ENCODE measurements at regions not wholly inside any gene's neighbourhood (a gene's known extent, or its start where the extent isn't known, plus 50 kb on each side); places are given as distances from the start of the nearest gene placed in this dataset.

- no peak for TF ChIP-seq CTCF (IDR thresholded peaks at IDR 0.05)
- TF ChIP-seq POLR2A (IDR thresholded peaks at IDR 0.05), result no peak
- TF ChIP-seq EP300 (IDR thresholded peaks at IDR 0.05), result no peak
- H3K4me3 ChIP-seq, result no peak overlapping the region
- intact Hi-C loops (cut with DNase I), result no loop called here
- H3K4me1 ChIP-seq (ENCODE audit: insufficient read depth), result no peaks in the 10 kb centered on the region
- no peaks in the 10 kb centered on the region for H3K9me3 ChIP-seq
- no peaks in the 10 kb centered on the region for H3K36me3 ChIP-seq
- DNase-seq, result no peak
- WGBS, 3 donors, result 19 to 44% (median 23%) methylated on average over 6 of the region's 6 CpGs
- no peak overlapping the region for H3K27ac ChIP-seq
- no peaks in the 10 kb centered on the region for H3K27me3 ChIP-seq
These were observed 76.7 kb upstream of the TWIST2 start for GRCh38 chr2:238771218-238771617.

GRCh38 chr2:238771639-238772038, 76.2 kb upstream of the TWIST2 start:
- Histone ChIP-seq H3K27me3 (no peaks in the 10 kb centered on the region), H3K4me3 (no peak overlapping the region), H3K9me3 (no peaks in the 10 kb centered on the region), H3K36me3 (no peaks in the 10 kb centered on the region), H3K27ac (no peak overlapping the region), H3K4me1 (ENCODE audit: insufficient read depth) (no peaks in the 10 kb centered on the region)
- DNase-seq, result no peak
- TF ChIP-seq EP300 (IDR thresholded peaks at IDR 0.05) (no peak), POLR2A (IDR thresholded peaks at IDR 0.05) (no peak), CTCF (IDR thresholded peaks at IDR 0.05) (no peak)
- 10 to 32% (median 18%) methylated on average over 15 of the region's 15 CpGs for WGBS, 3 donors
- intact Hi-C loops (cut with DNase I), result no loop called here

- no peaks in the 10 kb centered on the region for H3K9me3 ChIP-seq
- no peak for DNase-seq
- no peak for TF ChIP-seq POLR2A (IDR thresholded peaks at IDR 0.05)
- TF ChIP-seq EP300 (IDR thresholded peaks at IDR 0.05), result no peak
- TF ChIP-seq CTCF (IDR thresholded peaks at IDR 0.05), result no peak
- no peaks in the 10 kb centered on the region for H3K4me1 ChIP-seq (ENCODE audit: insufficient read depth)
- 90 to 93% (median 92%) methylated on average over 20 to 21 of the region's 21 CpGs for WGBS, 3 donors
- no peaks in the 10 kb centered on the region for H3K36me3 ChIP-seq
- H3K4me3 ChIP-seq, result no peak overlapping the region
- H3K27me3 ChIP-seq, result no peaks in the 10 kb centered on the region
- no peak overlapping the region for H3K27ac ChIP-seq
- intact Hi-C loops (cut with DNase I), result no loop called here
These were observed 75.1 kb upstream of the TWIST2 start for GRCh38 chr2:238772635-238773297.

- H3K4me3 ChIP-seq, result no peak overlapping the region
- H3K27me3 ChIP-seq, result no peaks in the 10 kb centered on the region
- H3K4me1 ChIP-seq (ENCODE audit: insufficient read depth), result no peaks in the 10 kb centered on the region
- no peak overlapping the region for H3K27ac ChIP-seq
- intact Hi-C loops (cut with DNase I), result no loop called here
- H3K36me3 ChIP-seq, result no peaks in the 10 kb centered on the region
- no peak for TF ChIP-seq EP300 (IDR thresholded peaks at IDR 0.05)
- TF ChIP-seq POLR2A (IDR thresholded peaks at IDR 0.05), result no peak
- no peak for TF ChIP-seq CTCF (IDR thresholded peaks at IDR 0.05)
- DNase-seq, result no peak
- H3K9me3 ChIP-seq, result no peaks in the 10 kb centered on the region
- 84 to 90% (median 87%) methylated on average over 14 of the region's 14 CpGs for WGBS, 3 donors
These were observed 74.4 kb upstream of the TWIST2 start for GRCh38 chr2:238773472-238773871.

Measured in ovary (tissue), 7 donors.